ENCODE measurements at regions not wholly inside any gene's neighbourhood (a gene's known extent, or its start where the extent isn't known, plus 50 kb on each side); places are given as distances from the start of the nearest gene placed in this dataset.

DNA sequence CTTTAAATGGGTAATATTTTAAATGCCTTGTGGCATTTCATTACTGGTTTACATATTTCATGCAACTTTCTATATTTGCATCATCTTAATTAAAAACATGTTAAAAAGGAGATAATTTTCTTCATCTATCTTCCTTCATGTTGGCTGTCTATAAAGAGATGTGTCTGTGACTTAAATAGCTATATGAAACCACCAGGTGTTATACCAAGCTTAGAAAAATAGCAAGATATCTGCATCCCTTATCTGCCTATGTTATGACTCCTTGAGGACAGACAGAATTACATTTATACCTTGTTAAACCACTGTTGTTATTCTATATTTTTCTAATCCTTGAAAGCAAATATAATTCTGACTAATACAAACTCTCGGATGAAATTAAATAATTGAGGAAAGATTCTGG, 763.8 kb upstream of the GALNTL6 start:
- Mint-ChIP-seq H3K9me3 (no peaks in the 10 kb centered on the region), H3K4me1 (no peaks in the 10 kb centered on the region), H3K4me3 (no peak overlapping the region), H3K27ac (no peak overlapping the region), H3K27me3 (ENCODE audit: insufficient read depth, low read depth, poor library complexity) (no peaks in the 10 kb centered on the region), H3K36me3 (ENCODE audit: low read depth) (no peaks in the 10 kb centered on the region)
- ATAC-seq, result no peak
- Histone ChIP-seq H3K27ac (ENCODE audit: low read depth) (no peak overlapping the region), H3K4me1 (ENCODE audit: insufficient read depth) (no peaks in the 10 kb centered on the region), H3F3A (replicated peaks; ENCODE audit: low read depth) (no peaks in the 10 kb centered on the region), H3K27me3 (ENCODE audit: insufficient read depth) (no peaks in the 10 kb centered on the region), H3K4me2 (no peak overlapping the region), H3K79me2 (replicated peaks; ENCODE audit: insufficient read depth) (no peaks in the 10 kb centered on the region), H3K9me2 (ENCODE audit: insufficient read depth) (no peaks in the 10 kb centered on the region), H2AFZ (no peak overlapping the region), H3K36me3 (ENCODE audit: insufficient read depth) (no peaks in the 10 kb centered on the region), H3K4me3 (no peak overlapping the region), H4K20me1 (replicated peaks; ENCODE audit: insufficient read depth) (no peaks in the 10 kb centered on the region)
- DNase-seq (ENCODE audit: low spot score), result no peak
- TF ChIP-seq POLR2AphosphoS5 (IDR thresholded peaks at IDR 0.05; ENCODE audit: low read depth) (no peak), JUNB (IDR thresholded peaks at IDR 0.05; ENCODE audit: unreplicated experiment) (no peak), ZNF331 (CRISPR knock-in tag; IDR thresholded peaks at IDR 0.05; ENCODE audit: low read depth) (no peak), EZH2 (IDR thresholded peaks at IDR 0.05; ENCODE audit: low read depth, unreplicated experiment) (no peak), NANOG (IDR thresholded peaks at IDR 0.05; ENCODE audit: borderline replicate concordance) (no peak), STAT1 (IDR thresholded peaks at IDR 0.05; ENCODE audit: unreplicated experiment) (no peak), ZNF114 (CRISPR knock-in tag; IDR thresholded peaks at IDR 0.05) (no peak), CREB1 (CRISPR knock-in tag; IDR thresholded peaks at IDR 0.05; ENCODE audit: low read depth) (no peak), EZH2phosphoT487 (IDR thresholded peaks at IDR 0.05; ENCODE audit: unreplicated experiment) (no peak)
- TF ChIP-seq, protein P1, sequence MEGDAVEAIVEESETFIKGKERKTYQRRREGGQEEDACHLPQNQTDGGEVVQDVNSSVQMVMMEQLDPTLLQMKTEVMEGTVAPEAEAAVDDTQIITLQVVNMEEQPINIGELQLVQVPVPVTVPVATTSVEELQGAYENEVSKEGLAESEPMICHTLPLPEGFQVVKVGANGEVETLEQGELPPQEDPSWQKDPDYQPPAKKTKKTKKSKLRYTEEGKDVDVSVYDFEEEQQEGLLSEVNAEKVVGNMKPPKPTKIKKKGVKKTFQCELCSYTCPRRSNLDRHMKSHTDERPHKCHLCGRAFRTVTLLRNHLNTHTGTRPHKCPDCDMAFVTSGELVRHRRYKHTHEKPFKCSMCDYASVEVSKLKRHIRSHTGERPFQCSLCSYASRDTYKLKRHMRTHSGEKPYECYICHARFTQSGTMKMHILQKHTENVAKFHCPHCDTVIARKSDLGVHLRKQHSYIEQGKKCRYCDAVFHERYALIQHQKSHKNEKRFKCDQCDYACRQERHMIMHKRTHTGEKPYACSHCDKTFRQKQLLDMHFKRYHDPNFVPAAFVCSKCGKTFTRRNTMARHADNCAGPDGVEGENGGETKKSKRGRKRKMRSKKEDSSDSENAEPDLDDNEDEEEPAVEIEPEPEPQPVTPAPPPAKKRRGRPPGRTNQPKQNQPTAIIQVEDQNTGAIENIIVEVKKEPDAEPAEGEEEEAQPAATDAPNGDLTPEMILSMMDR (conservative IDR thresholded peaks at IDR 0.05; ENCODE audit: low read depth in 2 of 2), result no peak
- TF ChIP-seq, protein P2, sequence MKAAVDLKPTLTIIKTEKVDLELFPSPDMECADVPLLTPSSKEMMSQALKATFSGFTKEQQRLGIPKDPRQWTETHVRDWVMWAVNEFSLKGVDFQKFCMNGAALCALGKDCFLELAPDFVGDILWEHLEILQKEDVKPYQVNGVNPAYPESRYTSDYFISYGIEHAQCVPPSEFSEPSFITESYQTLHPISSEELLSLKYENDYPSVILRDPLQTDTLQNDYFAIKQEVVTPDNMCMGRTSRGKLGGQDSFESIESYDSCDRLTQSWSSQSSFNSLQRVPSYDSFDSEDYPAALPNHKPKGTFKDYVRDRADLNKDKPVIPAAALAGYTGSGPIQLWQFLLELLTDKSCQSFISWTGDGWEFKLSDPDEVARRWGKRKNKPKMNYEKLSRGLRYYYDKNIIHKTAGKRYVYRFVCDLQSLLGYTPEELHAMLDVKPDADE (IDR thresholded peaks at IDR 0.05), result no peak
- TF ChIP-seq, protein P3, sequence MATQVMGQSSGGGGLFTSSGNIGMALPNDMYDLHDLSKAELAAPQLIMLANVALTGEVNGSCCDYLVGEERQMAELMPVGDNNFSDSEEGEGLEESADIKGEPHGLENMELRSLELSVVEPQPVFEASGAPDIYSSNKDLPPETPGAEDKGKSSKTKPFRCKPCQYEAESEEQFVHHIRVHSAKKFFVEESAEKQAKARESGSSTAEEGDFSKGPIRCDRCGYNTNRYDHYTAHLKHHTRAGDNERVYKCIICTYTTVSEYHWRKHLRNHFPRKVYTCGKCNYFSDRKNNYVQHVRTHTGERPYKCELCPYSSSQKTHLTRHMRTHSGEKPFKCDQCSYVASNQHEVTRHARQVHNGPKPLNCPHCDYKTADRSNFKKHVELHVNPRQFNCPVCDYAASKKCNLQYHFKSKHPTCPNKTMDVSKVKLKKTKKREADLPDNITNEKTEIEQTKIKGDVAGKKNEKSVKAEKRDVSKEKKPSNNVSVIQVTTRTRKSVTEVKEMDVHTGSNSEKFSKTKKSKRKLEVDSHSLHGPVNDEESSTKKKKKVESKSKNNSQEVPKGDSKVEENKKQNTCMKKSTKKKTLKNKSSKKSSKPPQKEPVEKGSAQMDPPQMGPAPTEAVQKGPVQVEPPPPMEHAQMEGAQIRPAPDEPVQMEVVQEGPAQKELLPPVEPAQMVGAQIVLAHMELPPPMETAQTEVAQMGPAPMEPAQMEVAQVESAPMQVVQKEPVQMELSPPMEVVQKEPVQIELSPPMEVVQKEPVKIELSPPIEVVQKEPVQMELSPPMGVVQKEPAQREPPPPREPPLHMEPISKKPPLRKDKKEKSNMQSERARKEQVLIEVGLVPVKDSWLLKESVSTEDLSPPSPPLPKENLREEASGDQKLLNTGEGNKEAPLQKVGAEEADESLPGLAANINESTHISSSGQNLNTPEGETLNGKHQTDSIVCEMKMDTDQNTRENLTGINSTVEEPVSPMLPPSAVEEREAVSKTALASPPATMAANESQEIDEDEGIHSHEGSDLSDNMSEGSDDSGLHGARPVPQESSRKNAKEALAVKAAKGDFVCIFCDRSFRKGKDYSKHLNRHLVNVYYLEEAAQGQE (IDR thresholded peaks at IDR 0.05; ENCODE audit: unreplicated experiment), result no peak
- TF ChIP-seq, protein P4, sequence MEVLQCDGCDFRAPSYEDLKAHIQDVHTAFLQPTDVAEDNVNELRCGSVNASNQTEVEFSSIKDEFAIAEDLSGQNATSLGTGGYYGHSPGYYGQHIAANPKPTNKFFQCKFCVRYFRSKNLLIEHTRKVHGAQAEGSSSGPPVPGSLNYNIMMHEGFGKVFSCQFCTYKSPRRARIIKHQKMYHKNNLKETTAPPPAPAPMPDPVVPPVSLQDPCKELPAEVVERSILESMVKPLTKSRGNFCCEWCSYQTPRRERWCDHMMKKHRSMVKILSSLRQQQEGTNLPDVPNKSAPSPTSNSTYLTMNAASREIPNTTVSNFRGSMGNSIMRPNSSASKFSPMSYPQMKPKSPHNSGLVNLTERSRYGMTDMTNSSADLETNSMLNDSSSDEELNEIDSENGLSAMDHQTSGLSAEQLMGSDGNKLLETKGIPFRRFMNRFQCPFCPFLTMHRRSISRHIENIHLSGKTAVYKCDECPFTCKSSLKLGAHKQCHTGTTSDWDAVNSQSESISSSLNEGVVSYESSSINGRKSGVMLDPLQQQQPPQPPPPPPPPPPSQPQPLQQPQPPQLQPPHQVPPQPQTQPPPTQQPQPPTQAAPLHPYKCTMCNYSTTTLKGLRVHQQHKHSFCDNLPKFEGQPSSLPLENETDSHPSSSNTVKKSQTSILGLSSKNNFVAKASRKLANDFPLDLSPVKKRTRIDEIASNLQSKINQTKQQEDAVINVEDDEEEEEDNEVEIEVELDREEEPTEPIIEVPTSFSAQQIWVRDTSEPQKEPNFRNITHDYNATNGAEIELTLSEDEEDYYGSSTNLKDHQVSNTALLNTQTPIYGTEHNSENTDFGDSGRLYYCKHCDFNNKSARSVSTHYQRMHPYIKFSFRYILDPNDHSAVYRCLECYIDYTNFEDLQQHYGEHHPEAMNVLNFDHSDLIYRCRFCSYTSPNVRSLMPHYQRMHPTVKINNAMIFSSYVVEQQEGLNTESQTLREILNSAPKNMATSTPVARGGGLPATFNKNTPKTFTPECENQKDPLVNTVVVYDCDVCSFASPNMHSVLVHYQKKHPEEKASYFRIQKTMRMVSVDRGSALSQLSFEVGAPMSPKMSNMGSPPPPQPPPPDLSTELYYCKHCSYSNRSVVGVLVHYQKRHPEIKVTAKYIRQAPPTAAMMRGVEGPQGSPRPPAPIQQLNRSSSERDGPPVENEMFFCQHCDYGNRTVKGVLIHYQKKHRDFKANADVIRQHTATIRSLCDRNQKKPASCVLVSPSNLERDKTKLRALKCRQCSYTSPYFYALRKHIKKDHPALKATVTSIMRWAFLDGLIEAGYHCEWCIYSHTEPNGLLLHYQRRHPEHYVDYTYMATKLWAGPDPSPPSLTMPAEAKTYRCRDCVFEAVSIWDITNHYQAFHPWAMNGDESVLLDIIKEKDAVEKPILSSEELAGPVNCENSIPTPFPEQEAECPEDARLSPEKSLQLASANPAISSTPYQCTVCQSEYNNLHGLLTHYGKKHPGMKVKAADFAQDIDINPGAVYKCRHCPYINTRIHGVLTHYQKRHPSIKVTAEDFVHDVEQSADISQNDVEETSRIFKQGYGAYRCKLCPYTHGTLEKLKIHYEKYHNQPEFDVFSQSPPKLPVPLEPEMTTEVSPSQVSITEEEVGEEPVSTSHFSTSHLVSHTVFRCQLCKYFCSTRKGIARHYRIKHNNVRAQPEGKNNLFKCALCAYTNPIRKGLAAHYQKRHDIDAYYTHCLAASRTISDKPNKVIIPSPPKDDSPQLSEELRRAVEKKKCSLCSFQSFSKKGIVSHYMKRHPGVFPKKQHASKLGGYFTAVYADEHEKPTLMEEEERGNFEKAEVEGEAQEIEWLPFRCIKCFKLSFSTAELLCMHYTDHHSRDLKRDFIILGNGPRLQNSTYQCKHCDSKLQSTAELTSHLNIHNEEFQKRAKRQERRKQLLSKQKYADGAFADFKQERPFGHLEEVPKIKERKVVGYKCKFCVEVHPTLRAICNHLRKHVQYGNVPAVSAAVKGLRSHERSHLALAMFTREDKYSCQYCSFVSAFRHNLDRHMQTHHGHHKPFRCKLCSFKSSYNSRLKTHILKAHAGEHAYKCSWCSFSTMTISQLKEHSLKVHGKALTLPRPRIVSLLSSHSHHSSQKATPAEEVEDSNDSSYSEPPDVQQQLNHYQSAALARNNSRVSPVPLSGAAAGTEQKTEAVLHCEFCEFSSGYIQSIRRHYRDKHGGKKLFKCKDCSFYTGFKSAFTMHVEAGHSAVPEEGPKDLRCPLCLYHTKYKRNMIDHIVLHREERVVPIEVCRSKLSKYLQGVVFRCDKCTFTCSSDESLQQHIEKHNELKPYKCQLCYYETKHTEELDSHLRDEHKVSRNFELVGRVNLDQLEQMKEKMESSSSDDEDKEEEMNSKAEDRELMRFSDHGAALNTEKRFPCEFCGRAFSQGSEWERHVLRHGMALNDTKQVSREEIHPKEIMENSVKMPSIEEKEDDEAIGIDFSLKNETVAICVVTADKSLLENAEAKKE (CRISPR knock-in tag; IDR thresholded peaks at IDR 0.05), result no peak

Data from GM23338 (cell line).